HepG2 (cell line): ENCODE measurements at regions not wholly inside any gene's neighbourhood (a gene's known extent, or its start where the extent isn't known, plus 50 kb on each side); places are given as distances from the start of the nearest gene placed in this dataset.

Experiments used
- ADNP ChIP-seq: sonication (generic); formaldehyde crosslinking; IDR thresholded peaks from 2 replicates; pipeline ENCODE4 v1.4.0; 2020; ENCODE audit warnings: missing genetic modification reagents
- ARHGAP35 ChIP-seq: sonication (generic); formaldehyde crosslinking; IDR thresholded peaks from 2 replicates; pipeline ENCODE4 v1.9.0; 2022; ENCODE audit warnings: mild to moderate bottlenecking, inconsistent platforms, moderate library complexity, missing genetic modification reagents, borderline replicate concordance
- ELF3 ChIP-seq: IDR thresholded peaks from 2 replicates; pipeline ENCODE4 v1.6.1; 2016; ENCODE audit warnings: missing genetic modification reagents, missing compliant biosample characterization
- GMEB2 ChIP-seq: IDR thresholded peaks from 2 replicates; pipeline ENCODE4 v1.6.1; 2016; ENCODE audit warnings: missing biosample characterization, missing genetic modification reagents, low read depth
- HNRNPLL ChIP-seq: fragments of 200-400 bp; formaldehyde crosslinking; IDR thresholded peaks from 2 replicates; pipeline ENCODE4 v1.6.1; 2017; ENCODE audit warnings: mild to moderate bottlenecking, low read depth, low read length; ENCODE audit not compliant: poor library complexity, severe bottlenecking
- IKZF1 ChIP-seq: fragments of 450-650 bp; IDR thresholded peaks from 2 replicates; pipeline ENCODE4 v1.7.1; 2016
- KDM3A ChIP-seq: IDR thresholded peaks from 2 replicates; pipeline ENCODE4 v1.6.1; 2018; ENCODE audit warnings: low read depth, missing compliant biosample characterization
- MTF2 ChIP-seq: sonication (generic); formaldehyde crosslinking; IDR thresholded peaks from 2 replicates; pipeline ENCODE4 v1.5.0; 2020; ENCODE audit warnings: missing genetic modification reagents, borderline replicate concordance
- SKIL ChIP-seq: sonication (generic); formaldehyde crosslinking; IDR thresholded peaks from 2 replicates; pipeline ENCODE4 v1.8.0; 2022; ENCODE audit warnings: missing genetic modification reagents, mild to moderate bottlenecking, moderate library complexity, borderline replicate concordance
- SOX13 ChIP-seq, 3 experiments: fragments of 450-650 bp in 1 of 3; sonication (generic) in 1 of 3; formaldehyde crosslinking in 1 of 3; IDR thresholded peaks in 2 of 3; conservative IDR thresholded peaks in 1 of 3; 2 replicates each; pipeline versions ENCODE4 v1.5.0 to v1.6.1; 2016 to 2020; ENCODE audit warnings: antibody characterized with exemption in 1 of 3, mild to moderate bottlenecking in 1 of 3, missing compliant biosample characterization in 1 of 3, missing genetic modification reagents in 1 of 3, moderate library complexity in 1 of 3
- XBP1 ChIP-seq: sonication (generic); formaldehyde crosslinking; IDR thresholded peaks from 2 replicates; pipeline ENCODE4 v1.5.0; 2020; ENCODE audit warnings: missing genetic modification reagents
- ZNF136 ChIP-seq: sonication (generic); formaldehyde crosslinking; IDR thresholded peaks from 2 replicates; pipeline ENCODE4 v1.8.1; 2022; ENCODE audit warnings: low read depth, mild to moderate bottlenecking, moderate library complexity, missing genetic modification reagents
- ZNF451 ChIP-seq: sonication (generic); formaldehyde crosslinking; IDR thresholded peaks from 2 replicates; pipeline ENCODE4 v1.5.0; 2020; ENCODE audit warnings: mild to moderate bottlenecking, missing genetic modification reagents
- TF ChIP-seq, protein P1 (sequence below): sonication (generic); formaldehyde crosslinking; IDR thresholded peaks from 2 replicates; pipeline ENCODE4 v1.4.0; 2020; ENCODE audit warnings: mild to moderate bottlenecking, missing genetic modification reagents

DNA sequence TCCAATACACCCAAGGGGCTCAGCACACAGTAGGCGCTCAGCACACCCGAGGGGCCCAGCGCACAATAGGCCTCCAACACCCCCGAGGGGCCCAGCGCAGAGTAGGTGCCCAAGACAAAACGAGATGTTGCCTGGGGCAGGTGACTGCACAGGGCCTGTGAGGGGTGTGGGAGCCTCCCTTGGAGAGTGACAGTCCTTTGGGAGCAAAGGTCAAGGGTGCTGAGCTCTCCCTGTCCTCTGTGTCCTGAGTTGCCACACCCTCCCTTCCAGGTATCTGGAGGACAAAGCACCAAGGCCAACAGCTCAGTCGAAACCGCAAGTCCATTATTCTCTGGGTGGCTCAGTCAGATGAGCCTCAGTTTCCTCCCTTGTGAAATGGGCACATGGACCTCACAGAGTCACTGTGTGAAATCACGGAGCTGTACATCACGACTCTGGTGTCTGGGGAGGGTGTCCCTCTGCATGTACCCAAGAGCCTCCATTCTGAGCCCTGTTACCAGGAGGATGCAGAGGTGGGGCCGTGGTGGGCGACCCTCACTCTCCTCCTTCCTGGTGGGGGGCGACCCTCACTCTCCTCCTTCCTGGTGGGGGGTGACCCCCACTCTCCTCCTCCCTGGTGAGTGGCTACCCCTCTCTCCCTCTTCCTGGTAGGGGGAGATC is 81.3 kb downstream of the FOXL3 start (continued):
- TF ChIP-seq ARHGAP35 (CRISPR knock-in tag) (no peak), MTF2 (CRISPR knock-in tag) (no peak), IKZF1 (no peak), GMEB2 (CRISPR knock-in tag) (no peak), SKIL (no peak), KDM3A (CRISPR knock-in tag) (no peak), ZNF136 (CRISPR knock-in tag) (no peak), HNRNPLL (peak; percentile 33), SOX13 (IDR thresholded peaks at IDR 0.05) (peak; percentile 64; the same call in 1 of the 2 replicates), SOX13 (CRISPR knock-in tag; conservative IDR thresholded peaks at IDR 0.05 in 1 of 2, IDR thresholded peaks at IDR 0.05 in 1 of 2) (peak in 1 of 2 experiments; percentile 91; a peak in 2 of 4 replicates), ADNP (peak; percentile 96), ELF3 (CRISPR knock-in tag) (peak; percentile 18; the same call in 1 of the 2 replicates), ZNF451 (CRISPR knock-in tag) (no peak), XBP1 (CRISPR knock-in tag) (no peak)
- TF ChIP-seq, protein P1, sequence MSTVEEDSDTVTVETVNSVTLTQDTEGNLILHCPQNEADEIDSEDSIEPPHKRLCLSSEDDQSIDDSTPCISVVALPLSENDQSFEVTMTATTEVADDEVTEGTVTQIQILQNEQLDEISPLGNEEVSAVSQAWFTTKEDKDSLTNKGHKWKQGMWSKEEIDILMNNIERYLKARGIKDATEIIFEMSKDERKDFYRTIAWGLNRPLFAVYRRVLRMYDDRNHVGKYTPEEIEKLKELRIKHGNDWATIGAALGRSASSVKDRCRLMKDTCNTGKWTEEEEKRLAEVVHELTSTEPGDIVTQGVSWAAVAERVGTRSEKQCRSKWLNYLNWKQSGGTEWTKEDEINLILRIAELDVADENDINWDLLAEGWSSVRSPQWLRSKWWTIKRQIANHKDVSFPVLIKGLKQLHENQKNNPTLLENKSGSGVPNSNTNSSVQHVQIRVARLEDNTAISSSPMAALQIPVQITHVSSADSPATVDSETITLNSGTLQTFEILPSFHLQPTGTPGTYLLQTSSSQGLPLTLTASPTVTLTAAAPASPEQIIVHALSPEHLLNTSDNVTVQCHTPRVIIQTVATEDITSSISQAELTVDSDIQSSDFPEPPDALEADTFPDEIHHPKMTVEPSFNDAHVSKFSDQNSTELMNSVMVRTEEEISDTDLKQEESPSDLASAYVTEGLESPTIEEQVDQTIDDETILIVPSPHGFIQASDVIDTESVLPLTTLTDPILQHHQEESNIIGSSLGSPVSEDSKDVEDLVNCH (CRISPR knock-in tag), result no peak
